Lower leg skin (tissue), 3 donors: ENCODE measurements at regions not wholly inside any gene's neighbourhood (a gene's known extent, or its start where the extent isn't known, plus 50 kb on each side); places are given as distances from the start of the nearest gene placed in this dataset.

Experiments
- CTCF ChIP-seq, 3 donors: fragments of 450-650 bp; IDR thresholded peaks; one replicate each; pipeline ENCODE4 v1.5.1; 2016; ENCODE audit warnings: antibody characterized with exemption in 3 of 3, mild to moderate bottlenecking in 3 of 3, moderate library complexity in 2 of 3
- POLR2A ChIP-seq, 2 donors: fragments of 450-650 bp; IDR thresholded peaks; one replicate each; pipeline ENCODE4 v1.6.1; 2016 to 2017; ENCODE audit warnings: antibody characterized with exemption in 2 of 2, mild to moderate bottlenecking in 1 of 2, moderate library complexity in 1 of 2

- TF ChIP-seq POLR2A (IDR thresholded peaks at IDR 0.05) (no peak), CTCF (IDR thresholded peaks at IDR 0.05) (no peak)
These were observed 115.4 kb downstream of the DDX1 start for GRCh38 chr2:15706986-15707632.
